ENCODE measurements at regions not wholly inside any gene's neighbourhood (a gene's known extent, or its start where the extent isn't known, plus 50 kb on each side); places are given as distances from the start of the nearest gene placed in this dataset.

DNA sequence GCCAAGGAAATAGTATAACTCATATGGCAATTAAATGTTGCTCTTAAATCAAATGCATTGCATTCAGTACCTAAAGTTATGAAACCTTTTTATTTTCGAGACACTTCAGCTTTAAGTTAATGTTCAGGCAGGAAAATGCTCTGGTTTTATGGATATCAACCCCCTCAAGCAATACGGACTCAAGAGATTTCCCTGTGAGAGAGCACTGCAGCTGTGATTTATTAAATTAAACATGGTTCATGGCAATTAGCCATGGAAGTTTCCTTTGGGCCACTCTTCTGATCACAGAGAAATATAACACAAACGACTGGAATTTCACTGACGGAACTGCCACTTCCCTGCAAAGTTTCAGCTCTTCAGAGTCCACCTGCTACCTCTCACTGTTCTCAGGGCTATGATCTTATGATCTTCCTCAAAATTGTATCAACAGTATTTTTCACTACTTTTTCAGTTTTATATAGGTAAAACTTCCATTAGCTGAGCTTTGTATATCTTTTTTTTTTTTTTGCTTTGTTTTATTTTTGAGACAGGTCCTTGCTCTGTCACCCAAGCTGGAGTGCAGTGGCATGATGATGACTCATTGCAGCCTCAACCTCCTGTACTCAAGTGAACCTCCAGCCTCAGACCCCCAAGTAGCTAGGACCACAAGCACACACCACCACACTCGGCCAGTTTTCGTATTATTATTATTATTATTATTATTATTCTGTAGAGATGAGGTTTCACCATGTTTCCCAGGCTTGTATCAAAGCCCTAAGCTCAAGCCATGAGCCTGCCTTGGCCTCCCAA, 923.1 kb upstream of the TMPRSS15 start:
- H3K4me3 ChIP-seq (ENCODE audit: control insufficient read depth, low read depth, low read length) = no peak overlapping the region
- TF ChIP-seq, protein P1, sequence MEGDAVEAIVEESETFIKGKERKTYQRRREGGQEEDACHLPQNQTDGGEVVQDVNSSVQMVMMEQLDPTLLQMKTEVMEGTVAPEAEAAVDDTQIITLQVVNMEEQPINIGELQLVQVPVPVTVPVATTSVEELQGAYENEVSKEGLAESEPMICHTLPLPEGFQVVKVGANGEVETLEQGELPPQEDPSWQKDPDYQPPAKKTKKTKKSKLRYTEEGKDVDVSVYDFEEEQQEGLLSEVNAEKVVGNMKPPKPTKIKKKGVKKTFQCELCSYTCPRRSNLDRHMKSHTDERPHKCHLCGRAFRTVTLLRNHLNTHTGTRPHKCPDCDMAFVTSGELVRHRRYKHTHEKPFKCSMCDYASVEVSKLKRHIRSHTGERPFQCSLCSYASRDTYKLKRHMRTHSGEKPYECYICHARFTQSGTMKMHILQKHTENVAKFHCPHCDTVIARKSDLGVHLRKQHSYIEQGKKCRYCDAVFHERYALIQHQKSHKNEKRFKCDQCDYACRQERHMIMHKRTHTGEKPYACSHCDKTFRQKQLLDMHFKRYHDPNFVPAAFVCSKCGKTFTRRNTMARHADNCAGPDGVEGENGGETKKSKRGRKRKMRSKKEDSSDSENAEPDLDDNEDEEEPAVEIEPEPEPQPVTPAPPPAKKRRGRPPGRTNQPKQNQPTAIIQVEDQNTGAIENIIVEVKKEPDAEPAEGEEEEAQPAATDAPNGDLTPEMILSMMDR (IDR thresholded peaks at IDR 0.05; ENCODE audit: control insufficient read depth, insufficient read depth, low read depth, low read length, missing control alignments) = no peak
- no peak for DNase-seq (ENCODE audit: low read depth)

DNA sequence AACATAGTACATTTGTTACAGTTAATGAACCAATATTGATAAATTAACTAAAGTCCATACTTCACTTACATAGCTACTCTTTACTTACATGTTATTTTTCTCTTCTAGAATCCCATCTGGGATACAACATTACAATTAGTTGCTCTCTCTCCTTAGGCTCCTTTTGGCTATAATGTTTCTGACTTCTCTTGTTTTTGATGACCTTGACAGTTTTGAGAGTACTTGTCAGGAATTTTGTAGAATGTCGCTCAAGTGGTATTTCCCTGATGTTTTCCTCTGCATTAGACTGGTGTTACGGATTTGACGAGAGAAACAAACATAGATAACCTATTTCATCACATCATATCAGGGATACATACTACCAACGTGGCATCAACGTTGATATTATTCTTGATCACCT, 925.4 kb upstream of the TMPRSS15 start:
- no peak overlapping the region for H3K4me3 ChIP-seq (ENCODE audit: control insufficient read depth, low read depth, low read length)
- no peak for DNase-seq (ENCODE audit: low read depth)
- TF ChIP-seq, protein P1 (IDR thresholded peaks at IDR 0.05; ENCODE audit: control insufficient read depth, insufficient read depth, low read depth, low read length, missing control alignments) = no peak

DNA sequence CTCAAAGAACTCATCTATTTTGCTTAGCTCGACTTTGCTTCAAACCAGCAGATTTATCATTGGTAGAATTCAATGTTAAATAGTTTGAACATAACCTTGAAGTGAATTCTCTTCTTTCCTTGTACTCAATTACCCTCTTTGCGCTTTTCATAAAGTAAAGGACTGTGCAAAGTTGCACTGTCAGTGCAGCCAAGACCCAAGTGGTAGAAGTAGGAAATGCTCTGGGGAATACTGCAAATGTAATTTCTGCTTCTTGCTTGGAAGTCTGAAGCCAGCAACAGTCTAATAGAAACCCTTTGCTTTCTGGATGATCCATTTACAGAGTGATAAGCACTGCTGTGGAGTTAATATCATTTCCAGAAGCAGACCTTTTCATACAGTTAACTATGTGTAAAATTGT, 936.7 kb upstream of the TMPRSS15 start:
- H3K4me3 ChIP-seq (ENCODE audit: control insufficient read depth, low read depth, low read length) = no peak overlapping the region
- DNase-seq (ENCODE audit: low read depth) = no peak
- TF ChIP-seq, protein P1 (IDR thresholded peaks at IDR 0.05; ENCODE audit: control insufficient read depth, insufficient read depth, low read depth, low read length, missing control alignments) = no peak

DNA sequence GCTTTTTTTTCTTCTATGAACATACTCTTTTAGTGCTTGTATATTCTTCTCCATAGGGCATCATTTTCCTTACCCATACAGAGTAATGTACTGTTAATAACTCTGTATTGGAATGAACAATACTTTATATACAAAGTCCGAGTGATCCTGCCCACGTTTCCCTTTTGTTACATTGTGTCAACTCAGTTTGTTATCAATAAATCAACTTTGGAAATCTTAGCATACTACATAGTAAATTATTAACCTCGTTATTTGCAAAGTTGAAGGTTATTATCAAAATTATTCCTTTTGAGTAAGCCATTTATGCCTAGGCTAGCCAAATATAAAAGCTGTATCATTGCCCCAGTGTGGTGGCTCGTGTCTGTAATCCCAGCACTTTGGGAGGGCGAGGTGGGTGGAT, 937.4 kb upstream of the TMPRSS15 start:
- TF ChIP-seq, protein P1 (IDR thresholded peaks at IDR 0.05; ENCODE audit: control insufficient read depth, insufficient read depth, low read depth, low read length, missing control alignments) = no peak
- H3K4me3 ChIP-seq (ENCODE audit: control insufficient read depth, low read depth, low read length) = no peak overlapping the region
- DNase-seq (ENCODE audit: low read depth) = no peak

DNA sequence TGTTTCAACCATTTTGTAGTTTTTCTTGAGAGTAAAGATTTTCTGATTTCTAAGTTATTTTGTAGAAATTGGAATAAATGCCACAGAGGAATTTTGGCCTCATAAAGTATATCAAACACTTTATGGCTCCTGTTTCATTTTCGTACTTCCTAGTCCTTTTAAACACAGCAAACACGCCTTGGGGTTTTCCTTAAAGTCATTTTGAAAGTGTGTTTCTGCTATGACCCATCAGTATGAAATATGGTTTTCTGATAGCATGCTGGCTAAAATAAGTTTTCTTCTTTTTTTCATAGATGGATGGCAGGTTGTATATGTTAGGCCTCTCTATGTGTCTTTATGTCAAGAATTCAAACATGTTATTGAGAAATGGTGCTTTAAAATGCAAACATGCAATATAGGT, 940.1 kb upstream of the TMPRSS15 start:
- no peak for DNase-seq (ENCODE audit: low read depth)
- H3K4me3 ChIP-seq (ENCODE audit: control insufficient read depth, low read depth, low read length) = no peak overlapping the region
- TF ChIP-seq, protein P1 (IDR thresholded peaks at IDR 0.05; ENCODE audit: control insufficient read depth, insufficient read depth, low read depth, low read length, missing control alignments) = no peak

DNA sequence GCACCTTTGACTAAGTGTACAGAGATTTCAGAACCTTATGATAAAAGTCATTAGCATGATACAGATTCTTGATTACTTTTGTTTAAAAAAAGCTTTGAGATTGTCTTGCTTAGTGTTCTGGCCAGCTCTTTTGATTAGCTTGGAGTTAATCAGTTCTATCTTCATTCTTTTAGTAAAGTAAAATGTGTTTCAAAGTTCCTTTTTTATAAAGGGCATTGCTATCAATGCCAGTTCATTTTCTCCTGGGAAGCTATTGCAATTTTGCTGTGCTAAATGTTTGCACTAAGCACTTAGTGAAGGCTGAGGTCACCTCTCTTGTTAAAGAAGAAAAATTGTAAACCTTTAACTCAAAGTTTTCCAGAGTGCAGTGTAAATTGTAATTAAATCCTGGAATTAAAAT, 946.7 kb upstream of the TMPRSS15 start:
- TF ChIP-seq, protein P1 (IDR thresholded peaks at IDR 0.05; ENCODE audit: control insufficient read depth, insufficient read depth, low read depth, low read length, missing control alignments) = no peak
- DNase-seq (ENCODE audit: low read depth) = no peak
- no peak overlapping the region for H3K4me3 ChIP-seq (ENCODE audit: control insufficient read depth, low read depth, low read length)
